HG02970 (cell line): ENCODE measurements at regions not wholly inside any gene's neighbourhood (a gene's known extent, or its start where the extent isn't known, plus 50 kb on each side); places are given as distances from the start of the nearest gene placed in this dataset.

Source experiments
- ATAC-seq: cut with Tn5 transposase; IDR thresholded peaks from one replicate; pipeline ENCODE4 v1.9.1; 2021; ENCODE audit warnings: mild to moderate bottlenecking, moderate library complexity, moderate number of reproducible peaks; ENCODE audit not compliant: unreplicated experiment, low FRiP score

GRCh38 chr5:96081276-96081858 is 119.7 kb upstream of the ELL2 start:
- no peak for ATAC-seq

- ATAC-seq, result no peak
These were observed 118.9 kb upstream of the ELL2 start for GRCh38 chr5:96080557-96080956.

DNA sequence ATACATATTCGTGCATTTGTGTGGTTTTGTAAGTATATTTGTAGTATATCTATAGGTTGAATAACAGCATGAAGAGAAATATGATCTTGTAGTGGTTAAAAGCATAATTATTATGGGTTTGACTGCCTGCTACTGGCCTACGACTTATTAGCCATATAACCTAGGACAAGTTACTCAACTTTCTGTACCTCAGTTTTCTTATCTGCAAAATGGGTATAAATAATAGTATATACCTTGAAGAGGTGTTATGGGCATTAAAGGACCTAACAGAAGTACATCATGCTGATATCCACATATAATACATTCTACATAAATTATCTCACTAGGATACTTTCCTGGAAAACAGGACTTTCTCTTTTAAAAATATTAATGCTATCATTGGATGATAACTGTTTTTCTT is 118.3 kb upstream of the ELL2 start:
- ATAC-seq, result no peak

DNA sequence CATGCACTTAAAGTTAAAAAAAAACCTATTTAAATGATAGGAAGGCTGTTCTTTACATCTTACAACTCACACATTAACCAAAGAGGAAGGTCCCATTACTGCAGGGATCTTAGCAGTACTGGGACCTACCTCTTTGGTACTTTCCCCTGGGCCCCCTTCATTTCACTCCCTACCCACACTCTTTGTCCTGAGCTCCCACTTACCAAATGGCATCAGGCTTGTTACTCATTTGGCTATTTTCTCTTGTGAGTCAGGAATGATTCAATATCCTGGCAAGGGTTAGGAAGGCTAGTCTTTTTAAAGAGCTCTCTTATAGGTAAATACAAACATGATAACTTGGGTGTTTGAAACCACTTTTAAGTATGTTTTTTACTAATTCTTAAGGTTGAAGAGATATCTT is 117.4 kb upstream of the ELL2 start:
- no peak for ATAC-seq

DNA sequence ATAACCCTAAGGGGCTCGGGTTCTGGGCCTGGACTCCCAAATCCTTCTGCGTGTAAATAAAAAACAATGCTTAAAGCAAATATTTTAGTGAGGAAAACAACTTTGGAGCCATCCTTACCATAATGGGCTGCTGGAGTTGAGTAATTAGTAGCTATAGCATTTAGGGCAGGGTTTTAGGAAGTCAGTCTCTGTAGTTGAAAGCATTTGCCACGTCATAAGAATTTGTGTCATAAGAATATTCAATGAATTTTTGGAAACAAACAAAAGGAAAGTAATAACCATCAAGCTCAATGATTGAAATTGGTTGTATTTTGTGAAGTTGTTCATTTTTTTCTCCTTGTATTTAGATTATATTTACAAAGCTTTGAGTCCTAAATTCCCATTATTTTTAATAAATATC is 114.8 kb upstream of the ELL2 start:
- no peak for ATAC-seq

DNA sequence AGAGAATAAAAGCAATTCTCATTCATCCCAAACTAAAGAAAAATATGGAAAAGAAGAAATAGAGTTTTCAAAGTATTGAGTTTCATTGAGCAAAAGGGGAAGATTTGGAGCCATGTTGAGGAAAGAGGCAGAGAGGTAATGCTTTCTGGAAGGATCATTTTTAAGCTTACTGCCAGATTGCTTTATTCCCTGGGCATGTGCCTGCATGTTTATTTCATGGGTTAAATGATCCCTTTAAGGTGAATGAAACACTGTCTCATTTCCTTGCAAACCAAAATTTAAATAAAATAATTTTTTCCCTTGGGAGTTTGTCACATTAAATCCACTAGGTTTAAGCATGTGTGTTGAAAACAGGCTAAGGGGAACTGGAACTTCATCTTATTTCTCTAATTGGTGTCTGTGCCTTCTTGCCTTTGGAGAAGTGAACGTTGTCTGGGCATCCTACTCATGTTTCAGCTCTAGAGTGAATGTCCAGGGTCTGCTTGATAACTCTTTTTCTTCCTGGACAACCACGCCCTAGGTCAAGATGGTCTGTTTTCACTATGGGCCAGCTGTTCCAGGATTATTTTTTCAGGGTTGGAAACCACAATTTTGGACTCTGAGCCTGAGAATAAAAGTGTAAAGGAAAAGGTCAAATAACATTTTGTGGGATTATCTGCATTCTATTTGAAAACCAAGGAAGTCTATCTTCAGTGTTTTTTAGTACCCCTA is 114.1 kb upstream of the ELL2 start:
- ATAC-seq, result no peak

DNA sequence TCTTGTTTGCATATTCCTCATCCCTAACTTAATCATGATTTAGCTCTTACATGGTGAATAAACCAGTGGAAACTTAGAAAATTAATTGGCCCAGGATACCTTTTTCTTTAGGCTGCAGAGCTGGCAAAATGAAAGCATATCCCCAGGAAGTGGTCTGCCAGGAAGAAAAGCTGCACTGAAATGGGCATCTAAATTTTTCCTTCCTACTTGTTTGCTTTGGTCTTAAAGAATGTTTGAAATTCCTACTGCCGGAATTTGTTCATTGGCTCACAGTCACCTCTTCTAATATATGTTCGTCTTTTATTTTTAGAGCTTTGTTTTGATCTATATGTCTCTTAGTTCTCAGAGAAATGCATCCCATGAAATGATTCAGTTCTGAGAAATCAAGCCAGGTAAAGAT is 113.2 kb upstream of the ELL2 start:
- no peak for ATAC-seq

GRCh38 chr5:96074460-96074859 is 112.8 kb upstream of the ELL2 start:
- ATAC-seq, result no peak

GRCh38 chr5:96072791-96073165 is 111.1 kb upstream of the ELL2 start:
- ATAC-seq, result no peak

GRCh38 chr5:96072138-96072790 is 110.6 kb upstream of the ELL2 start:
- ATAC-seq, result no peak

DNA sequence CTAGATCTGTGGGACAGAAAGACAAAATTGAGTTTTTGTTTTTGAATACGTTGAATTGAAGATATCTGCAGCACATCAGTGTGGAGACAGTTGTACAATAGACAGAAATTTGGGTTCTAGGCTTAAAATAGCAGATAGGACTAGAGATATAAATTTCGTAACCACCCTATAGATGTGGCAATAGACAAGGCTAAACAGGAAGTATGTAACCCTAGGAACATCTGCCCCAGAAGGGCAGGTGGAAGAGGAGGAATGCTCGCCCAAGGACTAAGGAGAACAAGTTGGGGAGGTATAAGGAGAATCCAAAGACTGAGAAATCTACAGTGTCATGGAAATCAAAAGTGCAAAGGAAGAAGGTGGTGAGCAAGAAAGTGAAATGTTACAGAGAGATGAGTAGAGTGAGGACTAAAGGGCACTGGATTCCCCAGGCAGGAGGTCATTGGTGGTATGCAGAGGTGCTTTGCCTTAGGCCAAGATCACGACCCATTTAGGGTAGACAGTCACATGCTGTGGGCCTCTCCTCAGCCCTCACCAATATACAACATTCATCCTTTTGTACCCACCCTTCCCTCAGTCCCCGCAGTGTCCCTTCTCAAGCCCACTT is 109.1 kb upstream of the ELL2 start:
- no peak for ATAC-seq

GRCh38 chr5:96067894-96068614 is 106.4 kb upstream of the ELL2 start:
- ATAC-seq, result no peak

DNA sequence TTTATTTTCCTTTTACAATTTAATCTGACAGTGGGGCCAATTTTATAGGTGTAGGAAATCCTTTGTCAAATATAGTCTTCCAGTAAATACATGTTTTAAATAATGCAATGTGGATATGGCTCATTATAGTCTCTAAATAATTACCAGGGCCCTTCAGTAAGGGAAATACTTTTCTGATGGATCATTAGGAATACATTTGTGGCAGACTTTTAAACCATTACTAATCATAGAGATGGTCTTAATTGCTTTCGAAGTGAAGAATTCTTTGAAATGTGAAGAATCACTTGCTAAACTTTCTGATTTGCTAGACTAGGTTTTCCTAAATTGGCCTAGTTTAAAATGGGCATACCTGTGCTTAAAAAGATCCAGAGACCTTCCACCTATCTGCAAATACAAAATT is 105.6 kb upstream of the ELL2 start:
- ATAC-seq, result no peak

- ATAC-seq, result no peak
These were observed 104.7 kb upstream of the ELL2 start for GRCh38 chr5:96066386-96066719.

- no peak for ATAC-seq
These were observed 104.2 kb upstream of the ELL2 start for GRCh38 chr5:96065685-96066385.

DNA sequence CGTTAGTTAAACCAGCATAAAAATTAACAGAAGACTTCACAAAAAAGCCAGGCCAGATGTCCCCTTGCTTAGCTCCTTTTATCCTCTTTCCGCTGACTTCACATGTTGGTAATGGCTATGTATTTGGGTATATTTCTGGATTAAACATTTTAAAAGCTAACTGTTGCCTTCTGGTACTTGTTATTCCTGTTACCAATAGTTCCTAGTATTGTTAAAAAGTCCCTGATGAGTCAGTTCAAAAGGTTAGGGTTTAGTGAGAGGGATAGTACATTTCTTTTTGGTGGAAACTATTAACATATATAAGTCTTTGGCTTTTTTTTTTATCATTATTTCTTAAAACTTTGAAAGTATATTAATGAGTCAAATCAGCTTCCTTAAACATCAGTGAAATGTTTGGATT is 103.2 kb upstream of the ELL2 start:
- ATAC-seq, result no peak

DNA sequence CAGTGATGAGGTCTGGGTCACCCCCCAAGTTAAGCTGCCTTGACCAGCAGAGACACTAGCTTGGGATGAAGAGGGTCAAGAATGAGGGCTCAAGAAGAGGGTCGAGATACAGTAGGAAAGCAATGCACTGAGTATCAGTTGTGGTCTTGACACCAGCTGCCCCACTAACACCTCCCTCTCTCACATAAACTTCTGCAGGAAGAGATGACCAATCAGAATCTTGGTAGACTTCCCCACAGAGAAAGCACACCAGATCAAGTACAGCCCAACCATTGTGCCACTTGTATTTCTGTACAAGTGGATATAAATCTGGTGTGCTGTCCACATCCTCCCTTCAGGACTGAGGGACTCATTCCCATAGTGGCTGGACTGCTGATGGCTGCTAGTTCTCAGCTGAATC is 101.2 kb upstream of the ELL2 start:
- ATAC-seq, result no peak

GRCh38 chr5:96058084-96058483 is 96.4 kb upstream of the ELL2 start:
- ATAC-seq, result no peak

- ATAC-seq, result no peak
These were observed 92.8 kb upstream of the ELL2 start for GRCh38 chr5:96054311-96055030.
